OCI-LY3 (cell line): ENCODE measurements at regions not wholly inside any gene's neighbourhood (a gene's known extent, or its start where the extent isn't known, plus 50 kb on each side); places are given as distances from the start of the nearest gene placed in this dataset.

Experiments used
- H2AFZ ChIP-seq: fragments of 200-600, 300-600 bp; shearing (Covaris generic); 2 replicates; pipeline ENCODE4 v1.6.0; 2014; ENCODE audit warnings: antibody characterized with exemption, low read depth, low read length
- H3K27ac ChIP-seq: fragments of 200-600, 300-600 bp; sonication (generic); 2 replicates; pipeline ENCODE4 v1.5.1; 2014; ENCODE audit warnings: mild to moderate bottlenecking, low read length, moderate library complexity, mixed read lengths
- H3K27me3 ChIP-seq: fragments of 200-600, 300-600 bp; sonication (generic); 2 replicates; pipeline ENCODE4 v1.6.1; 2014; ENCODE audit warnings: low read depth, low read length, mixed read lengths
- H3K36me3 ChIP-seq: fragments of 200-600, 300-600 bp; sonication (generic); replicated peaks from 2 replicates; pipeline ENCODE3; 2014; ENCODE audit warnings: low read depth, low read length, mixed read lengths
- H3K4me1 ChIP-seq: fragments of 300-600, 200-600 bp; sonication (generic); 2 replicates; pipeline ENCODE4 v1.6.1; 2014; ENCODE audit warnings: low read length, mixed read lengths
- H3K4me2 ChIP-seq: fragments of 200-600, 300-600 bp; sonication (generic); 2 replicates; pipeline ENCODE4 v1.6.1; 2014; ENCODE audit warnings: low read length, mixed read lengths
- H3K4me3 ChIP-seq: fragments of 300-600, 200-600 bp; sonication (generic); 2 replicates; pipeline ENCODE4 v1.5.1; 2014; ENCODE audit warnings: antibody characterized with exemption, mild to moderate bottlenecking, low read length, moderate library complexity
- H3K79me2 ChIP-seq: fragments of 300-600, 200-600 bp; shearing (Covaris generic); 2 replicates; pipeline ENCODE4 v1.6.1; 2014; ENCODE audit warnings: mild to moderate bottlenecking, low read length, mixed read lengths
- H3K9ac ChIP-seq: fragments of 300-600, 200-600 bp; shearing (Covaris generic); 2 replicates; pipeline ENCODE4 v1.6.0; 2014; ENCODE audit warnings: mild to moderate bottlenecking, low read length, moderate library complexity
- H3K9me3 ChIP-seq: fragments of 200-600, 300-600 bp; shearing (Covaris generic); 2 replicates; pipeline ENCODE4 v1.6.1; 2014; ENCODE audit warnings: low read length, mixed read lengths; ENCODE audit not compliant: insufficient read depth
- H4K20me1 ChIP-seq: fragments of 200-600, 300-600 bp; sonication (generic); 2 replicates; pipeline ENCODE4 v1.6.1; 2016; ENCODE audit warnings: low read length, mixed read lengths; ENCODE audit not compliant: insufficient read depth
- EZH2phosphoT487 ChIP-seq: fragments of 200-600 bp; shearing (Covaris generic); IDR thresholded peaks from 2 replicates; pipeline ENCODE4 v1.6.1; 2018; ENCODE audit warnings: antibody characterized with exemption, mixed run types, low read depth
- TF ChIP-seq, protein P1 (sequence below): fragments of 200-600, 300-600 bp; sonication (generic); IDR thresholded peaks from 2 replicates; pipeline ENCODE4 v1.5.1; 2014; ENCODE audit warnings: antibody characterized with exemption, low read length, low read depth

- no peaks in the 10 kb centered on the region for H3K9me3 ChIP-seq
- H4K20me1 ChIP-seq: no peaks in the 10 kb centered on the region
- no peak overlapping the region for H3K4me3 ChIP-seq
- no peaks in the 10 kb centered on the region for H3K79me2 ChIP-seq
- TF ChIP-seq, protein P1, sequence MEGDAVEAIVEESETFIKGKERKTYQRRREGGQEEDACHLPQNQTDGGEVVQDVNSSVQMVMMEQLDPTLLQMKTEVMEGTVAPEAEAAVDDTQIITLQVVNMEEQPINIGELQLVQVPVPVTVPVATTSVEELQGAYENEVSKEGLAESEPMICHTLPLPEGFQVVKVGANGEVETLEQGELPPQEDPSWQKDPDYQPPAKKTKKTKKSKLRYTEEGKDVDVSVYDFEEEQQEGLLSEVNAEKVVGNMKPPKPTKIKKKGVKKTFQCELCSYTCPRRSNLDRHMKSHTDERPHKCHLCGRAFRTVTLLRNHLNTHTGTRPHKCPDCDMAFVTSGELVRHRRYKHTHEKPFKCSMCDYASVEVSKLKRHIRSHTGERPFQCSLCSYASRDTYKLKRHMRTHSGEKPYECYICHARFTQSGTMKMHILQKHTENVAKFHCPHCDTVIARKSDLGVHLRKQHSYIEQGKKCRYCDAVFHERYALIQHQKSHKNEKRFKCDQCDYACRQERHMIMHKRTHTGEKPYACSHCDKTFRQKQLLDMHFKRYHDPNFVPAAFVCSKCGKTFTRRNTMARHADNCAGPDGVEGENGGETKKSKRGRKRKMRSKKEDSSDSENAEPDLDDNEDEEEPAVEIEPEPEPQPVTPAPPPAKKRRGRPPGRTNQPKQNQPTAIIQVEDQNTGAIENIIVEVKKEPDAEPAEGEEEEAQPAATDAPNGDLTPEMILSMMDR: no peak
- no peak for TF ChIP-seq EZH2phosphoT487
- H3K9ac ChIP-seq: no peak overlapping the region
- H3K27ac ChIP-seq: no peak overlapping the region
- H3K4me2 ChIP-seq: no peak overlapping the region
- H3K27me3 ChIP-seq: no peaks in the 10 kb centered on the region
- H2AFZ ChIP-seq: no peak overlapping the region
- no peaks in the 10 kb centered on the region for H3K36me3 ChIP-seq
- no peaks in the 10 kb centered on the region for H3K4me1 ChIP-seq
Measured at GRCh38 chr4:136935305-136935704, 597.0 kb downstream of the PCDH18 start.

- Histone ChIP-seq H3K27me3 (no peaks in the 10 kb centered on the region), H3K79me2 (no peaks in the 10 kb centered on the region), H3K4me3 (no peak overlapping the region), H4K20me1 (no peaks in the 10 kb centered on the region), H3K4me2 (no peak overlapping the region), H3K27ac (no peak overlapping the region), H3K9ac (no peak overlapping the region), H3K4me1 (no peaks in the 10 kb centered on the region), H2AFZ (no peak overlapping the region), H3K36me3 (no peaks in the 10 kb centered on the region), H3K9me3 (no peaks in the 10 kb centered on the region)
- TF ChIP-seq EZH2phosphoT487: no peak
- TF ChIP-seq, protein P1: no peak
Measured at GRCh38 chr4:136934601-136935000, 597.7 kb downstream of the PCDH18 start.

DNA sequence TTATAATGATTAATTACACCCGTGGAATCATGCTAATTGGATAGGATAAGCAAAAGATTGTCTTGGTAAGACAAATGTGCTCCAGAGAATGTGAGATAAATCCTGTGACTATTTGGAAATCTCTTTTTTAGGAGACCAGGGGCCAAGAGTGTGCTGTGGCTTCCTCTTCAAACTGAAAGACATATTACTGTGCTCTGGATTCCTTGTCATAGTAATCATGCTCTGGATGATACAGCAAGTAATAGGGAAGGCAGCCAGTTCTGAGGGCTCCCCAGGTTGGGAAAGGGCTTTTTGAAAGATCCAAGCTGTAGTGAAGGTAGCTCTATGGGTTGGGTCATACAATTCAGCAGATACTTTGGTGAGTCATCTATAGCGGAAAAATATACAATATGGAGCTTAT is 600.5 kb downstream of the PCDH18 start:
- Histone ChIP-seq H3K9me3 (no peaks in the 10 kb centered on the region), H3K9ac (no peak overlapping the region), H3K27me3 (no peaks in the 10 kb centered on the region), H2AFZ (no peak overlapping the region), H3K36me3 (no peaks in the 10 kb centered on the region), H3K79me2 (no peaks in the 10 kb centered on the region), H3K4me3 (no peak overlapping the region), H3K4me2 (no peak overlapping the region), H4K20me1 (no peaks in the 10 kb centered on the region), H3K4me1 (no peaks in the 10 kb centered on the region), H3K27ac (no peak overlapping the region)
- no peak for TF ChIP-seq EZH2phosphoT487
- TF ChIP-seq, protein P1: no peak

GRCh38 chr4:136928957-136929411 is 603.3 kb downstream of the PCDH18 start:
- Histone ChIP-seq H3K27ac (no peak overlapping the region), H3K9ac (no peak overlapping the region), H3K79me2 (no peaks in the 10 kb centered on the region), H3K36me3 (no peaks in the 10 kb centered on the region), H3K4me3 (no peak overlapping the region), H3K9me3 (no peaks in the 10 kb centered on the region), H3K4me2 (no peak overlapping the region), H2AFZ (no peak overlapping the region), H3K27me3 (no peaks in the 10 kb centered on the region), H4K20me1 (no peaks in the 10 kb centered on the region), H3K4me1 (no peaks in the 10 kb centered on the region)
- no peak for TF ChIP-seq EZH2phosphoT487
- TF ChIP-seq, protein P1: no peak
